ENCODE measurements at regions not wholly inside any gene's neighbourhood (a gene's known extent, or its start where the extent isn't known, plus 50 kb on each side); places are given as distances from the start of the nearest gene placed in this dataset.
"Not testable (repeated sequence)": the region's sequence is repeated elsewhere in the genome, so short reads cannot be mapped to it uniquely, and the experiment has no call there.

- DNase-seq: no peak
Observed at GRCh38 chr2:172262486-172262885, 159.8 kb upstream of the DLX2 start.

- DNase-seq: not testable (repeated sequence)
Observed at GRCh38 chr2:172264820-172265219, 162.1 kb upstream of the DLX2 start.

GRCh38 chr2:172269507-172270244 lies 157.7 kb upstream of the ITGA6 start:
- DNase-seq: not testable (repeated sequence)

GRCh38 chr2:172270278-172271079 lies 156.9 kb upstream of the ITGA6 start:
- no peak for DNase-seq

GRCh38 chr2:172273910-172274571 lies 153.3 kb upstream of the ITGA6 start:
- DNase-seq: no peak

GRCh38 chr2:172275239-172275638 lies 152.1 kb upstream of the ITGA6 start:
- no peak for DNase-seq

- DNase-seq: no peak
Observed at GRCh38 chr2:172276961-172277360, 150.4 kb upstream of the ITGA6 start.

GRCh38 chr2:172278667-172279066 lies 148.7 kb upstream of the ITGA6 start:
- no peak for DNase-seq

GRCh38 chr2:172279214-172279613 lies 148.2 kb upstream of the ITGA6 start:
- DNase-seq: no peak

GRCh38 chr2:172279813-172280212 lies 147.6 kb upstream of the ITGA6 start:
- DNase-seq: no peak

GRCh38 chr2:172280571-172281361 lies 146.6 kb upstream of the ITGA6 start:
- peak; percentile 30 for DNase-seq

GRCh38 chr2:172281648-172282570 lies 145.5 kb upstream of the ITGA6 start:
- DNase-seq: no peak

GRCh38 chr2:172282944-172283343 lies 144.4 kb upstream of the ITGA6 start:
- DNase-seq: peak; percentile 56

GRCh38 chr2:172283476-172283875 lies 143.9 kb upstream of the ITGA6 start:
- no peak for DNase-seq

- DNase-seq: no peak
Observed at GRCh38 chr2:172284209-172284608, 143.2 kb upstream of the ITGA6 start.

GRCh38 chr2:172285010-172285621 lies 142.3 kb upstream of the ITGA6 start:
- DNase-seq: peak; percentile 73

- no peak for DNase-seq
Observed at GRCh38 chr2:172285760-172286159, 141.6 kb upstream of the ITGA6 start.

GRCh38 chr2:172287190-172287589 lies 140.2 kb upstream of the ITGA6 start:
- DNase-seq: no peak

GRCh38 chr2:172287605-172288315 lies 139.6 kb upstream of the ITGA6 start:
- DNase-seq: no peak

GRCh38 chr2:172288603-172289002 lies 138.8 kb upstream of the ITGA6 start:
- no peak for DNase-seq

GRCh38 chr2:172293952-172294351 lies 133.4 kb upstream of the ITGA6 start:
- DNase-seq: peak; percentile 59

Data from femur (tissue), 1 donor.